K562 (cell line): ENCODE measurements at regions not wholly inside any gene's neighbourhood (a gene's known extent, or its start where the extent isn't known, plus 50 kb on each side); places are given as distances from the start of the nearest gene placed in this dataset.

Experiments
- ATF2 ChIP-seq: sonication (generic); formaldehyde crosslinking; IDR thresholded peaks from 2 replicates; pipeline ENCODE4 v1.8.1; 2022; ENCODE audit warnings: missing genetic modification reagents
- CTCFL ChIP-seq: IDR thresholded peaks from 2 replicates; pipeline ENCODE4 v1.6.1; 2011; ENCODE audit warnings: borderline replicate concordance, low read depth, mild to moderate bottlenecking, moderate library complexity, low read length; ENCODE audit not compliant: insufficient read depth, poor library complexity, severe bottlenecking
- DACH1 ChIP-seq: fragments of 450-650 bp; IDR thresholded peaks from 2 replicates; pipeline ENCODE4 v1.6.1; 2018; ENCODE audit not compliant: partially characterized antibody
- SAFB ChIP-seq: fragments of 200-400 bp; formaldehyde crosslinking; IDR thresholded peaks from 2 replicates; pipeline ENCODE4 v1.6.1; 2017; ENCODE audit warnings: low read depth, low read length, borderline replicate concordance
- SAFB2 ChIP-seq: fragments of 200-400 bp; formaldehyde crosslinking; IDR thresholded peaks from 2 replicates; pipeline ENCODE4 v1.6.1; 2018; ENCODE audit warnings: borderline replicate concordance, low read length, low read depth, moderate library complexity; ENCODE audit not compliant: severe bottlenecking
- ZFPM2 ChIP-seq: fragments of 250-450 bp; sonication (Bioruptor Pico); IDR thresholded peaks from 2 replicates; pipeline ENCODE4 v1.5.1; 2022; ENCODE audit warnings: mild to moderate bottlenecking
- ZNF140 ChIP-seq: fragments of 250-450 bp; sonication (Bioruptor Pico); IDR thresholded peaks from 2 replicates; pipeline ENCODE4 v1.8.0; 2021; ENCODE audit warnings: moderate library complexity, mild to moderate bottlenecking, inconsistent platforms
- TF ChIP-seq, protein P1 (sequence below): fragments of 450-650 bp; IDR thresholded peaks from 2 replicates; pipeline ENCODE4 v1.6.1; 2016; ENCODE audit warnings: mild to moderate bottlenecking, moderate library complexity
- TF ChIP-seq, protein P2 (sequence below): fragments of 450-650 bp; formaldehyde crosslinking; conservative IDR thresholded peaks from 2 replicates; pipeline ENCODE4 v1.4.0; 2022; ENCODE audit warnings: mild to moderate bottlenecking, missing genetic modification characterization

DNA sequence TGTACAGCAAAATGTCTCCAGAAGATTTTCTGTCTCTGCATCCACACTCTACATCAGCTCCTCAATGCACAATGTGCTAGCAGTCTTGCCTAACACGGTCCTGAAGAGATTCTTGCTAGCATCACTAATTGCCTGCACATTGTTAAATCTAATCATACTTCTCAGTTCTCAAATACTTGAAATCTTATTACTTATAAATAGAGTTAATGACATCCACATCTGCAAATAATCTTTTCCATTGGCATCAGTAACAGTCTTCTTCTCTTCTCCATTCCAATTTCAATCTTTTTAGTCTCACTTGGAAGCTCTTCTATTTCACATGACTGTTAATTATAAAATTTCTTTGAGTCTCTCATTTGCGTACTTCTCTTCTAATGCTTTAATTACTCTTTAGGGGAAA lies 630.5 kb upstream of the SLITRK6 start (continued):
- TF ChIP-seq ATF2 (CRISPR knock-in tag) (no peak), ZNF140 (CRISPR knock-in tag) (no peak), CTCFL (no peak), SAFB2 (no peak), DACH1 (no peak), ZFPM2 (no peak), SAFB (no peak)
- TF ChIP-seq, protein P1, sequence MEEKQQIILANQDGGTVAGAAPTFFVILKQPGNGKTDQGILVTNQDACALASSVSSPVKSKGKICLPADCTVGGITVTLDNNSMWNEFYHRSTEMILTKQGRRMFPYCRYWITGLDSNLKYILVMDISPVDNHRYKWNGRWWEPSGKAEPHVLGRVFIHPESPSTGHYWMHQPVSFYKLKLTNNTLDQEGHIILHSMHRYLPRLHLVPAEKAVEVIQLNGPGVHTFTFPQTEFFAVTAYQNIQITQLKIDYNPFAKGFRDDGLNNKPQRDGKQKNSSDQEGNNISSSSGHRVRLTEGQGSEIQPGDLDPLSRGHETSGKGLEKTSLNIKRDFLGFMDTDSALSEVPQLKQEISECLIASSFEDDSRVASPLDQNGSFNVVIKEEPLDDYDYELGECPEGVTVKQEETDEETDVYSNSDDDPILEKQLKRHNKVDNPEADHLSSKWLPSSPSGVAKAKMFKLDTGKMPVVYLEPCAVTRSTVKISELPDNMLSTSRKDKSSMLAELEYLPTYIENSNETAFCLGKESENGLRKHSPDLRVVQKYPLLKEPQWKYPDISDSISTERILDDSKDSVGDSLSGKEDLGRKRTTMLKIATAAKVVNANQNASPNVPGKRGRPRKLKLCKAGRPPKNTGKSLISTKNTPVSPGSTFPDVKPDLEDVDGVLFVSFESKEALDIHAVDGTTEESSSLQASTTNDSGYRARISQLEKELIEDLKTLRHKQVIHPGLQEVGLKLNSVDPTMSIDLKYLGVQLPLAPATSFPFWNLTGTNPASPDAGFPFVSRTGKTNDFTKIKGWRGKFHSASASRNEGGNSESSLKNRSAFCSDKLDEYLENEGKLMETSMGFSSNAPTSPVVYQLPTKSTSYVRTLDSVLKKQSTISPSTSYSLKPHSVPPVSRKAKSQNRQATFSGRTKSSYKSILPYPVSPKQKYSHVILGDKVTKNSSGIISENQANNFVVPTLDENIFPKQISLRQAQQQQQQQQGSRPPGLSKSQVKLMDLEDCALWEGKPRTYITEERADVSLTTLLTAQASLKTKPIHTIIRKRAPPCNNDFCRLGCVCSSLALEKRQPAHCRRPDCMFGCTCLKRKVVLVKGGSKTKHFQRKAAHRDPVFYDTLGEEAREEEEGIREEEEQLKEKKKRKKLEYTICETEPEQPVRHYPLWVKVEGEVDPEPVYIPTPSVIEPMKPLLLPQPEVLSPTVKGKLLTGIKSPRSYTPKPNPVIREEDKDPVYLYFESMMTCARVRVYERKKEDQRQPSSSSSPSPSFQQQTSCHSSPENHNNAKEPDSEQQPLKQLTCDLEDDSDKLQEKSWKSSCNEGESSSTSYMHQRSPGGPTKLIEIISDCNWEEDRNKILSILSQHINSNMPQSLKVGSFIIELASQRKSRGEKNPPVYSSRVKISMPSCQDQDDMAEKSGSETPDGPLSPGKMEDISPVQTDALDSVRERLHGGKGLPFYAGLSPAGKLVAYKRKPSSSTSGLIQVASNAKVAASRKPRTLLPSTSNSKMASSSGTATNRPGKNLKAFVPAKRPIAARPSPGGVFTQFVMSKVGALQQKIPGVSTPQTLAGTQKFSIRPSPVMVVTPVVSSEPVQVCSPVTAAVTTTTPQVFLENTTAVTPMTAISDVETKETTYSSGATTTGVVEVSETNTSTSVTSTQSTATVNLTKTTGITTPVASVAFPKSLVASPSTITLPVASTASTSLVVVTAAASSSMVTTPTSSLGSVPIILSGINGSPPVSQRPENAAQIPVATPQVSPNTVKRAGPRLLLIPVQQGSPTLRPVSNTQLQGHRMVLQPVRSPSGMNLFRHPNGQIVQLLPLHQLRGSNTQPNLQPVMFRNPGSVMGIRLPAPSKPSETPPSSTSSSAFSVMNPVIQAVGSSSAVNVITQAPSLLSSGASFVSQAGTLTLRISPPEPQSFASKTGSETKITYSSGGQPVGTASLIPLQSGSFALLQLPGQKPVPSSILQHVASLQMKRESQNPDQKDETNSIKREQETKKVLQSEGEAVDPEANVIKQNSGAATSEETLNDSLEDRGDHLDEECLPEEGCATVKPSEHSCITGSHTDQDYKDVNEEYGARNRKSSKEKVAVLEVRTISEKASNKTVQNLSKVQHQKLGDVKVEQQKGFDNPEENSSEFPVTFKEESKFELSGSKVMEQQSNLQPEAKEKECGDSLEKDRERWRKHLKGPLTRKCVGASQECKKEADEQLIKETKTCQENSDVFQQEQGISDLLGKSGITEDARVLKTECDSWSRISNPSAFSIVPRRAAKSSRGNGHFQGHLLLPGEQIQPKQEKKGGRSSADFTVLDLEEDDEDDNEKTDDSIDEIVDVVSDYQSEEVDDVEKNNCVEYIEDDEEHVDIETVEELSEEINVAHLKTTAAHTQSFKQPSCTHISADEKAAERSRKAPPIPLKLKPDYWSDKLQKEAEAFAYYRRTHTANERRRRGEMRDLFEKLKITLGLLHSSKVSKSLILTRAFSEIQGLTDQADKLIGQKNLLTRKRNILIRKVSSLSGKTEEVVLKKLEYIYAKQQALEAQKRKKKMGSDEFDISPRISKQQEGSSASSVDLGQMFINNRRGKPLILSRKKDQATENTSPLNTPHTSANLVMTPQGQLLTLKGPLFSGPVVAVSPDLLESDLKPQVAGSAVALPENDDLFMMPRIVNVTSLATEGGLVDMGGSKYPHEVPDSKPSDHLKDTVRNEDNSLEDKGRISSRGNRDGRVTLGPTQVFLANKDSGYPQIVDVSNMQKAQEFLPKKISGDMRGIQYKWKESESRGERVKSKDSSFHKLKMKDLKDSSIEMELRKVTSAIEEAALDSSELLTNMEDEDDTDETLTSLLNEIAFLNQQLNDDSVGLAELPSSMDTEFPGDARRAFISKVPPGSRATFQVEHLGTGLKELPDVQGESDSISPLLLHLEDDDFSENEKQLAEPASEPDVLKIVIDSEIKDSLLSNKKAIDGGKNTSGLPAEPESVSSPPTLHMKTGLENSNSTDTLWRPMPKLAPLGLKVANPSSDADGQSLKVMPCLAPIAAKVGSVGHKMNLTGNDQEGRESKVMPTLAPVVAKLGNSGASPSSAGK, result no peak
- TF ChIP-seq, protein P2, sequence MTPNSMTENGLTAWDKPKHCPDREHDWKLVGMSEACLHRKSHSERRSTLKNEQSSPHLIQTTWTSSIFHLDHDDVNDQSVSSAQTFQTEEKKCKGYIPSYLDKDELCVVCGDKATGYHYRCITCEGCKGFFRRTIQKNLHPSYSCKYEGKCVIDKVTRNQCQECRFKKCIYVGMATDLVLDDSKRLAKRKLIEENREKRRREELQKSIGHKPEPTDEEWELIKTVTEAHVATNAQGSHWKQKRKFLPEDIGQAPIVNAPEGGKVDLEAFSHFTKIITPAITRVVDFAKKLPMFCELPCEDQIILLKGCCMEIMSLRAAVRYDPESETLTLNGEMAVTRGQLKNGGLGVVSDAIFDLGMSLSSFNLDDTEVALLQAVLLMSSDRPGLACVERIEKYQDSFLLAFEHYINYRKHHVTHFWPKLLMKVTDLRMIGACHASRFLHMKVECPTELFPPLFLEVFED (CRISPR knock-in tag), result no peak
- TF ChIP-seq, all 486 proteins: peak for 0
